Head of caudate nucleus (tissue), 42 donors: ENCODE measurements at regions not wholly inside any gene's neighbourhood (a gene's known extent, or its start where the extent isn't known, plus 50 kb on each side); places are given as distances from the start of the nearest gene placed in this dataset.

ENCODE experiments used
- DNase-seq, 42 donors: peaks; one replicate each; pipeline versions ENCODE4 v3.0.0 to v3.0.0-alpha.2; 2020 to 2021; ENCODE audit warnings: mixed read lengths in 7 of 42
- intact Hi-C: fragments of 100-400 bp; cut with DNase I; formaldehyde crosslinking; loops from one replicate; pipeline ENCODE4 v1.15.0; 2022

DNA sequence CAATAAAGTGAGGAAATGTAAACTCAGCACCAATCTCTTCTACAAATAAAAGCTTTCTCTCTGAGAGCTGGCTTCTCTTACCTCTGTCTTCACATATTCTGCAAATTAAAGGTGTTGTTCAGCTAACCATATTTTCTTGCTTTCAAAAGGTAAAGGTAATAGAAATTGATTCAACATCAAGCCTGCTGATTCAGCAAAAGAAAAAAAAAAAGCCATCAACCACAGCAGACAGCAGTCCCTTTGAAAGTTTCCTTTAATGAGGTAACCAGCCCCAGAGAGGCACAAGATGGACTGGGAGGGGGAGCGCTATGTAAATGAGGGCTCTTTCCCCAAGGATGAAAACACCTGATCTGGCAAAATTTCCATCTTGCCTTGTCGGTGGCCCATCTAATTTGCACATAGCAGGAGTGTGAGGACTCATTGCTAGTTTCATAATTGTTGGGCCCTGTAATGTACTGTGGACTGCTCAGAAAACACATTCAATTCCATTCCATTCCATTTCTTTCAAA is 154.9 kb upstream of the SOX11 start:
- no peak for DNase-seq
- intact Hi-C loops, result no loop called here

DNA sequence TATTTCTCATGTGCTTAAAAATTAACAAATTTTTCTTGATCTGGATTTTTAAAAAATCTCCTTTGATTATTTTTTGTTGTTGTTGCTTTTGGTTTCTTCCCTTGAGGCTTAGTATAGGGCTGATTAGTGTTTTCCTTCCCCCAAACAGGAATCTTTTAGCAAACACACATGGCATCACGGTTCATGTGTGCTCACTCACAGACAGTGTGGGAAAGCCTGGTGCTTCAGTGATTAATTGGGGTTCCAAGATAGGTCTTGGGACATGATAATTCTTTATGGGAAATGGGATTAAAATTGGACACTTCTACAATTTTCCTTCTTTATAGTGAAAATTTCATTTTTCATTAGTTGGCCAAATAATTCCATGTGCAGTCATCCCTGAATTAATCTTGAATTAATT is 153.9 kb upstream of the SOX11 start:
- intact Hi-C loops, result no loop called here
- DNase-seq, result no peak

DNA sequence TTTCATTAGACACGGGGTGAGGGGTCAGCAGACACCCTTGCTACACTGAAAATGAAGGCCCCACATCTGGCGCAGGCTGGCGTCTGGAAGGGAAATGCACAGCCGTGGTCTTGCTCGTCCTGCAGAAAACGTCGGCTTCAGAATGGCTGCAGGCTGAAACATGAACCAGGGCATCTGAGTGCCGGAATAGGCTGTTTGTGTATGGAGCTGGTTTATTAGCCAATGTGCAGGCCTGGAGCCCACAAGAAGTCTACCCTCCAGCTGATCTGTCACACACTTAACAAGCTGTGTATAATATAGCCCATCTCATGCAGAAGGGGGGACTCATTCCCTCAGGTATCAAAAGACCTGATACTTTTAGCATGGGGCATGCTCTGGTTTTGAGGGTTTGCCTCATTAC is 153.4 kb upstream of the SOX11 start:
- intact Hi-C loops, result no loop called here
- DNase-seq, result no peak

DNA sequence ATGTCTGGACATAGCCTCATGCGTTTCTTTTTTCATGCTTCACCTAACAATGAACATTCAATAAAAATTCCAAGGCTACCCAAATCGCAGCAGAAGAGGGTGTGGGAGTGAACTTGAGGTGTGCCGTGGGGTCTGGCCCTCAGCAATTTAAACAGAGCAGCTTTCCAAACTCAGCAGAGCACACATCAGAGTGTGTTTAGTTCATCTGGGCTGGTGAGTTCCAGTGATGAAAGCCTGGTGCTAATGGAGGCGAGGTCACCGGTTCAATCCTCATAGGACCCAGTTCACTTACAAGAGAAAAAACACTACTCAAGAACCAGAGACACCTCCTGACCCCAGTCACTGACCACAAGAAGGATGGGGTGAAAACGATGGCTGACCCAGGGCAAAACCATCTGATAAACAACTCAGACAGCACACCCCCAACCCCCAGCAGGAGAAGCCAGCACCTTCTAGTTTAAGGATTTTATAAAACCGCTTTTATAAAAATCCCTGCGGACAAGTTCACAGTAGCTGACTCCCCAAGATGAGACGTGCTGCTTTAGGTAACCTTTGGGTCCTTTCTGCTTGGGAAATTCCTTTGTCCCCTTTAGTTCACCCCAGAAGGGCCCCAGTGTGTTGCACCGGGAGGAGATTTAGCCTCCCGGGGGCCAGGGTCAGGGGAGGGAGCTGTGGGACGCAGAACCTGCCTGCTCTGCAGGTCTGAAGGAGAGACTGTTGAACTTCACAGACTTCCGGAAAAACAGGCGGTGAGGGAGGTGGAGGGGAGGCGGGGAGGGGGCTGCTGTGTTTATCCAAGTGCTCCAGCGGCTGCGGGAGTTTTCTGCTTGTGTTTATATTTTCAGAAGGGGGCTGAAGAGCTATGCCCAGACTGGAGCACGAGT is 152.7 kb upstream of the SOX11 start:
- DNase-seq, result no peak
- intact Hi-C loops, result no loop called here

DNA sequence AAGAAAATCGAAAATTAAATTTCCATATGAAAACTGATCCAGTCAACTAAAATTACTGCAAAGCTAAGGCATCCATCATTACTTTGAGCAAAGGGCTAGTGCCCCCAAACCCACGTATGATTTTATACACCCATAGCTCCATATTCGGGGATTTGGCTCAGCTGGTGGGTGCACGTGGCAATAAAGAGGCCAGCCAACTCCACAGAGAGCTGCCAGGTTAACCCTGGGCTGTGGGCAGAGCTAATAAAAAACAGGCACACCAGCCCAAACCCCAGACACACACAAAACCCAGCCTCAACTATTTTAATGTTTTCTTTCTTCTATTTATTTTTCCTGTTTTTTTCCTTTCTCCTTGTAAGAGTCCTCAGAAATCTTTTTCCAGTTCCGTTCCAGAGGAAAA is 151.3 kb upstream of the SOX11 start:
- DNase-seq, result no peak
- intact Hi-C loops, result no loop called here

DNA sequence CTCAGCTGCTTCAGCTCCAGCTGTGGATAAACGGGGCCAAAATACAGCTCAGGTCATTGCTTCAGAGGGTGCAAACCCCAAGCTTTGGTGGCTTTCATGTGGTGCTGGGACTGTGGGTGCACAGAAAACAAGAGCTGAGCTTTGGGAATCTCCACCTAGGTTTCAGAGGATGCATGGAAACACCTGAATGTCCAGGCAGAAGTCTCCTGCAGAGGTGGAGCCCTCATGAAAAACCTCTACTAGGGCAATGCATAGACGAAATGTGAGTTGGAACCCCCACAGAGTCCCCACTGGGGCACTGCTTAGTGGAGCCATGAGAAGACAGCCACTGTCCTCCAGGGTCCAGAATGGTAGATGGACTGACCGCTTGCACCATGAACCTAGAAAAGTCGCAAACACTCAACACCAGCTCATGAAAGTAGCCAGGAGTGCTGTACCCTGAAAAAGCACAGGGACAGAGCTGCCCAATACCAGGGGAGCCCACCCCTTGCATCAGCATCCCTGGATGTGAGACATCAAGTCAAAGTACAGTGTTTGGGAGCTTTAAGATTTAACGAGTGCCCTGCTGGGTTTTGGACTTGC is 147.9 kb upstream of the SOX11 start:
- no peak for DNase-seq
- intact Hi-C loops, result no loop called here

DNA sequence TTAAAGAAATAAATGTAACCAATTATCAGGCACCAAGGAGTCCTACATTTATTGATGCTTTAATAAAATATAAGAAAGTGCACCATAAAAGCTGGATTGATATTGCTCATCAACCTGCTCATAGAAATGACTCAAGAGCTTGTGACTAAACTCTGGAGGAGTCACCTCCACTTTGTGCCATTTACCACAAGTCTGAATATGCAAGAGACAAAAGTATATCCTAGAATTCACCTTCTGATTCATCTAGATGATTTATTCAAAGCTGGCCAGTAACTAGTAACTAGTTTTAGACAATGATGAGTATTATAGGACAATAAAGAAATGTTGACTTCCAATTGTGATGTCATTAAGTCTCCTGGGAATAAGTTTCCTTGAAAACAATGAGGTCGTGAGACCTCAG is 146.0 kb upstream of the SOX11 start:
- intact Hi-C loops, result no loop called here
- DNase-seq, result peak in 9 of 42 donors; percentile 8 to 48 (median 31)

DNA sequence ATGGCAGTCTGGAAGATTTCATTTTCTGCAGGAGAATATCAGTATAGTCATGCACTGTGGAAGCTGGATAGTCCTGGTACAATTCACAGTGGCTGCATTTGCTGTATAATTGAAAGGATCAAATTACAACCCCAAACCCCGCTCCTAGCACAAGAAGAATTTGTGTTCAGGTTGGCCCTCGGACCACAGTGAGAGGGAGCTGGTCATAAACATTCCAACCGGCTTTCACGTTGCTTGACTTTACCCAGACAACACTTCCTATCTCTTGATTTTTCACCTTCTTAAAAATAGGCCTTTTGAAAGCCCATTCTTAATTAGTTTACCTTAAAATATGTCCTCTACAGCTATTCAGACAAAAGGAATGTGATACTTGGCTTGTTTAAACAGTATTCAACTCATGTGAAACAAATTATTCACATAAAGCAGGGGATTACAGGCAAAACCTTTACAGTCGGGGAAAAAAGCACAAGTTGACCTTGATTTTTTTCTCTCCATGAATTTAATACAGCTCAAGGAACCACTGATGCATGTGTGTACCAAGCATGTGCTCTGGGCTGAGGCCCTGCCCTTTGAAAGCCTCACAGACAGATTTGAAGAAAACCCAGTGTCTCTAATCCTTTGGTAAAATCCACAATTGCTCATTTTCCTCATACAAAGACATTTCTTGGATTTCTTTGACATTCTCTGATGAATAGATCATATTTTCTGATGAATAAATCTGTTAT is 143.0 kb upstream of the SOX11 start:
- no peak for DNase-seq
- intact Hi-C loops, result no loop called here

DNA sequence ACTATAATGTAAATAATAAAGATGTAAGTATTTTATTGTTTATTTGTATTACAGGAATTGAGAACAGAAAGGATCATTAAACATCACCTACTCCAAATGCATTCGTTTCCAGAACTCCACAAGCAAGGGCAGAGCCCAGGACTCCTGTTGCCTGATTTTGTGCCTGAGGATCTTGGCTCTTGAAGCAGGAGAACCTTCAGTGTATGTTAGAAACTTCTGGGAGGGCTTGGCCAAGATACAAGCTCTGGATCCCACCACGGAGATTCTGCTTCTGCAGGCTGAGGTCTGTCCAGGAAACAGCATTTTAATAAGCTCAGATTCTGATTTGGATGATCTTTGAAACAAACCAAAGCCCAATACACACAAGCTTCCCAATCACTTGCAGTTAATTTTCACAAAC is 142.4 kb upstream of the SOX11 start:
- intact Hi-C loops, result no loop called here

DNA sequence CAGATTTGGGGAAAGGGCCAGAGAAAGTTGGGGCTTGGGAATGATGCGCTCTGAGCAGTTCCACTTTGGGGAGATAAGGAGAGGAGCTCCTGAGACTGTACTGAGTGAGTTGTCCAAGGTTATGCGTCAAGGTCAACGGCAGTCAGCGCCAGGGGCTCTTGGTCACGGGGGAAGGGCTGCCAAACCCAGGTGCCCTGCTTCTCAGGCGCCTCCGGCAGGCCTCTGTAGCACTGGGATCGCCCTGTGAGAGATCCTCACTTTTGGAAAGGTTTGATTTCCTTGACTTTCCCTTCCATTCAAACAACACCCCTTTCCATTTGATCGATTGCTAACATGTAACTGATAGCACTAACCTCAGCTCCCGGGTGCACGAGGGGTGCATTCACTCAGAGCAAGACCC is 136.5 kb upstream of the SOX11 start:
- intact Hi-C loops, result no loop called here
- DNase-seq, result no peak

More for the DNA sequence above, 142.4 kb upstream of the SOX11 start:
- DNase-seq, result no peak

DNA sequence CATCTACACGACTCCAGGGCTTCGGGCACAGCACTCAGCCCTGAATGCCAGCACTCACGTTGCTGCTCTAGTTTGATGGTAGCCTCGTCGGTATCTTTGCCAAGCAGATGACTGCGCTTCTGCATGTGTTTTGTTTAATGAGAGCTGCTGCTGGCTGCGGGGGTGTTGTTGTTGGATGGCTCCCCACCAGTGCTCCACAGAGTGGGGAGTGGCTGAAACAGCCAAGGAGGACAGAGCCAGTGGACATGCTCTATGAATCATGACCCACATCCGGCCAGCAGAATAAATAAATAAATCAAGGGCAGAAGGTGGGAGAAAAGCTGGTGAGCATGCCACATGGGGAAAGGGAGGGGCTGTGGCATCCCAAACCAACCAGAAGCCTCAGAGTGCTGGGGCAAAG is 131.2 kb upstream of the SOX11 start:
- intact Hi-C loops, result no loop called here
- no peak for DNase-seq

DNA sequence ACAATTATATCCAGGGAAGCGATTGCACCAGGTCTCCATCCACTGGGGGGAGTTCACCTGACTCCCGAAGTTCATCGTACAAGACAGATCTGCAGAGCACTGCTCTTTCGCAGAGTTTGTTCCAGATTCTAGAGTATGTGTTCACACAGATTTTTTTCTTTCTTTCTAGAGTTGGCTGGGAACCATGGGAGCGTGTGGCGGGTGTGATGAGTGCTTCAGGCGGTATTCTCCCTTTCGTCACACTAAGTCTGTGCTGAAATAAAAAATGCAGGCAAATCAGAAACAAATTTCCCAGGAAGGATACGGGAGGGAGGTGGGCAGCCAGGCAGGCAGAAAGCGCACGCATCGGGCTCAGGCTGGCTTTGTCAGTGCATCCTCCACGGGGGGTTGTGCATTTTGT is 129.8 kb upstream of the SOX11 start:
- DNase-seq, result no peak
- intact Hi-C loops, result no loop called here

DNA sequence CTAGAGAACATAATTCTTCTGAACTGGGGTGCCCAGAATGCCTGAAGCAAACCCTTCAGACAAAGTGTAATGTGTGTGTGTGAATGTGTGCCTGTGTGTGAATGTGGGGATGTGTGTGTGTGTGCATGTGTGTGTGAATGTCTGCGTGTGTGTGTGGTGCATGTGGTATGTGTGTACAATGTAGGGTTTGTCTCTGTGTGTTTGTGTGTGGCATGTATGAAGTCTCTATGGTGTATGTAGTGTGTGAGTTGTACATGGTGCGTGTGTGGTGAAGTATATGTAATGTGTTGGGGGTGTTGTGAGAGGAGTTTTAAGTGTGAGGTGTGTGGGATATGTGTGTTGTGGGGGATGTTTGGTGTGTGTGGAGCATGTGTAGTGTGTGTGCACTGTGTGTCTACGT is 129.3 kb upstream of the SOX11 start:
- intact Hi-C loops, result no loop called here
- no peak for DNase-seq

DNA sequence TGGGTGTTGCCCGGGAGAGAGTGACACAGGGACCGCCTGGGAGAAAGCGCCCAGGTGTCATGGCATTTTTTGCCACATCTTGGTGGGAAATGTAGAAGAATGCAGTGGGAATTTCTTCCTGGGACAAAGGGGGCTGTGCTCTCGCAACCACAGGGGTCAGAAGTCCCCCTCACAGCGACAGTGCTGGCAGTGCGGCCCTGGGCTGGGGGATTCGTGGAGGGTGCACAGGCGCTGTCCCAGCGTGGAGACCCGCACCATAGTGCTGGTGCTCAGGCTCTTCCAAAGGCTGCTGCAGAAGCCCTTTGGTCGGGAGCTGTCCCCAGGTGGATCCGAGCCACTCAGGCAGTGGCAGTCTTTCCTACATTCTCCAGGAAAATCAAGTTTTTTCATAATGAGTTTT is 128.8 kb upstream of the SOX11 start:
- DNase-seq, result no peak
- intact Hi-C loops, result no loop called here

DNA sequence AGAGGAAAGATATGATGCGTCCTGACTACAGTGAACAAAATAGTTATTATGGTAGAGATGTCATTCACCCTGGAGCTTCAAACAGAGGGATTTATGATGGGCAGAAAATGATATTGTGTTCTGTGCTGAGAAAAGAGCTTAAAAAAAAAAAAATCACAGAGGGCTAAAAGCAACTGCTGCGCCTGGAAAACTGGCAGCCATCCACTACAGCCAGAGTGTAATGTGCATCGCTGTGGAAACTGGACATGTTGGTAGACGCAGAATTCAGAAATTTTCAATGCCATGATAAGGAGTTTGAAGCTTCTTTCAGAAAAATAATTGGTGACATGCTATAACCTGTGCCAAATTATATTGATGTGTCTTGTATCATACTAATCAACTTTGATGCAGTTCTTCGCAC is 122.9 kb upstream of the SOX11 start:
- intact Hi-C loops, result no loop called here
- no peak for DNase-seq

DNA sequence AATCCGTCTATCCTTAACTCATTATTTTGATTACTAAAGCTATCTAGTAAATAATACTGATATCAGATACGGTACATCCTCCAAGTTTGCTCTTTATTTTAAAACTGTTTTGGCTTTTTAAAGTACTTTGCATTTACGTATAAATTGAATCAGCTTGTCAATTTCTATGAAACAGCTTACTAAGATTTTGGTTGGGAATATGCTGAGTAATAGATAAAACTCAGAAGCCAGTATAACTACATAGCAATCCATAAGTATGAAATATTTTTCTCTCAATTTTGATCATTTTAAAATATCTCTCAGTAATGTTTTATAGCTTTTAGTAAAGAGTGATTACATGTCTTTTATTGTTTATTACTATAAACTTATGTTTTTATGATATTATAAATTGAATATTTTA is 116.2 kb upstream of the SOX11 start:
- DNase-seq, result no peak
- intact Hi-C loops, result no loop called here

DNA sequence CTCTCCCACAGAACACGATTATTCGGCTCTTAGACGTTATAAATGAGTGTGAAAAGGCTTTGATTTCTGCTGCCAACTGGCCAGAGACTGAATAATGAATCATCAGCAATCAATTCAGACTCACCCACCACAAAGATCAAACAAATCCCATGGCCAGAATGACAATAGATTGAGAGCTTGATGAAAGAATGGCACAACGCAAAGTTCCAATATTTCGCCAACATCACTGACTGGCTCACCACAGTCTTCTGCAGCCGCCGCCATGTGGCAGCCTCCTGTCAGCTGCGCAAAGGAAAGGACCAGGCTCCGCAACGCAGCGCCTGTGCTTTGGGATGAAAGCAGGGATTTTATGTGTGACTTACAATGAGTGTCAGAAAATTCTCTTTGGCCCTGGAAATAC is 104.4 kb upstream of the SOX11 start:
- intact Hi-C loops, result no loop called here
- DNase-seq, result peak in 1 of 42 donors; percentile 19

DNA sequence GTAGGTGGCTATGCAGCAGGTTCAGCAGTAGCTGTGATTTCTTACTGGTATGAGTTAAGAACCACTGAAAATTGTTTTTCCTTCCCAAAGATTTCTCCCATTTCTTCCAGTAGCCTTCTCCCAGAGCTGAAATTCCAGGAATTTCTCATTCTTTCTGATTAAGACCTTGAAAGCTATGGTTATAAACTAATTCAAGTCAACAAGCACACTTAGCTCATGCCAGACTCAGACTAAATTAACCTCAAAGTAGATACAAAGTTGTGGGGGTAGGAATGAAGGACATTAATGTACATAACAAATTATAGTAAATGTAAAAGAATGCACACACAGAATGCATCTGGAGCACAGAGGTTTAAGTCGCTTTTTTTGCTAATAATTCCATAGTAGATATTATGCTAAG is 103.6 kb upstream of the SOX11 start:
- DNase-seq, result no peak
- intact Hi-C loops, result no loop called here

DNA sequence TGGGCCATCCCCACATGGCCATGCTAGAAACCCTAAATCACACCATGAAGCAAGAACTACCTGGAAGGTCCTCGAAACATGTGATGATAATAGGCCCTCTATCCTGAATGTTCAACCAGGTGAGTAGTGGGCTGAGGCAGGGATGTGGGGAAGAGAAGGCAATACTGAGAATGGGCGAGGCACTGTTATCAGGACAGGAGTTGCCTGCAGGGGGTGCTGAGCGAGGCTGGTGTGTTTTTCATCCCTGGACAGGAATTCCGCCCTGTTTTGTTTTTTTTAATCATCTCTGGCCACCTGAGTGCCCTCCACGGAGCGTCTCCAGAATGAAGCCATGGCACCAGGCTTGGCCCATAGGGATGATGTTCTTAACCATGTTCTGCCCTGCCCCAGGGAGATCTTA is 103.0 kb upstream of the SOX11 start:
- DNase-seq, result no peak
- intact Hi-C loops, result no loop called here

DNA sequence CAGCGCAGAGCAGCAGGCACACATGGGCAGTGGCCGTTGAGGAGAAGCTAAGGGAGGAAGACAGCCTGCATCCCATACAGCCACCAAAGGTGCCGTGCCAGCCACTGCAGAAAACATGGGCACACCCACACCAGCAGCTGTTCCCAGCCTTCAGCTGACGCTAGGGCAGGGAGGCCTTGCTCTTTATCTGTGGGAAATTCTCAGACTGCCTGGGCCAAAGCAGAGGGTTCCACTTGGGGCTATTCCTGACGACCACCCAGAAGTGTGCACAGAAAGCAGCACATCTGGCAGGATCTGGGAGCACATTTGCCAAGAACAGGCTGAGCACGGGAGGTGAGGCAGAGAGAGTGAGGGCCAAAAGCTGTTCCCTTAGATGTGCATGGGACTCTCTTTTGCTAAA is 101.3 kb upstream of the SOX11 start:
- no peak for DNase-seq
- intact Hi-C loops, result no loop called here
